A549 (cell line): ENCODE measurements at regions not wholly inside any gene's neighbourhood (a gene's known extent, or its start where the extent isn't known, plus 50 kb on each side); places are given as distances from the start of the nearest gene placed in this dataset.

Experiments used
- ATAC-seq, 2 experiments: fragments of 200-7000 bp in 1 of 2; fragments of >200 bp in 1 of 2; cut with Nextera tagmentation in 1 of 2; cut with Tn5 transposase in 1 of 2; 3 replicates each; pipeline versions ENCODE4 v1.8.0 to v1.9.1; 2018 to 2020; ENCODE audit warnings: mild to moderate bottlenecking in 1 of 2, moderate library complexity in 1 of 2
- CTCF ChIA-PET: fragments of 300-600 bp; sonication (Branson Sonifier 250); formaldehyde crosslinking; extraction: SDS; loops from one replicate; lab custom pipeline; 2021; ENCODE audit warnings: antibody characterized with exemption, inconsistent platforms; lab: Yijun Ruan, JAX
- POLR2A ChIA-PET: fragments of 350-600 bp; formaldehyde crosslinking; extraction: SDS; loops from one replicate; lab custom pipeline; 2021; ENCODE audit warnings: antibody characterized with exemption, inconsistent platforms; lab: Yijun Ruan, JAX
- DNase-seq, 2 experiments: peaks; one replicate each; pipeline versions ENCODE4 v3.0.0 to v3.0.0-alpha.2; 2011 to 2016; ENCODE audit warnings: low read depth in 1 of 2, low spot score in 1 of 2
- FAIRE-seq: peaks from 2 replicates; lab custom pipeline; 2011; peaks lifted over from hg19 to GRCh38; lab: Jason Lieb, UNC
- H3K27ac ChIP-seq, 2 experiments: fragments of >200 bp; sonication (Bioruptor Twin); formaldehyde crosslinking; 3 replicates each; pipeline ENCODE4 v1.5.1; 2016 to 2017
- H3K4me1 ChIP-seq: fragments of >200 bp; sonication (Bioruptor Twin); formaldehyde crosslinking; 3 replicates; pipeline ENCODE4 v1.6.1; 2016
- H3K4me2 ChIP-seq: fragments of >200 bp; sonication (Bioruptor Twin); formaldehyde crosslinking; 3 replicates; pipeline ENCODE4 v1.6.1; 2016
- H3K4me3 ChIP-seq: fragments of >200 bp; sonication (Bioruptor Twin); formaldehyde crosslinking; 3 replicates; pipeline ENCODE4 v1.5.1; 2016
- H3K9me3 ChIP-seq: fragments of >200 bp; sonication (Bioruptor Twin); formaldehyde crosslinking; 3 replicates; pipeline ENCODE4 v1.6.1; 2016
- BHLHE40 ChIP-seq: IDR thresholded peaks from 2 replicates; pipeline ENCODE4 v1.6.1; 2012; ENCODE audit warnings: low read depth, low read length, inconsistent platforms
- CEBPB ChIP-seq, 2 experiments: fragments of >200 bp in 1 of 2; sonication (Bioruptor Twin) in 1 of 2; formaldehyde crosslinking in 1 of 2; IDR thresholded peaks; 2 replicates each; pipeline ENCODE4 v1.6.1; 2012 to 2016
- CHD2 ChIP-seq: fragments of 150-350 bp; IDR thresholded peaks from 2 replicates; pipeline ENCODE4 v1.6.1; 2014; ENCODE audit warnings: low read length; ENCODE audit not compliant: partially characterized antibody
- EHMT2 ChIP-seq: fragments of 200-600 bp; sonication (generic); IDR thresholded peaks from 2 replicates; pipeline ENCODE4 v1.6.1; 2016; ENCODE audit warnings: antibody characterized with exemption, low read depth, mild to moderate bottlenecking, moderate library complexity
- EP300 ChIP-seq, 2 experiments: fragments of >200 bp; sonication (Bioruptor Twin); formaldehyde crosslinking; IDR thresholded peaks; 2 replicates in 1 of 2; 3 replicates in 1 of 2; pipeline ENCODE4 v1.6.1; 2016 to 2017
- FOSB ChIP-seq: fragments of 250-450 bp; sonication (Bioruptor Pico); IDR thresholded peaks from 2 replicates; pipeline ENCODE4 v1.5.0; 2020; ENCODE audit warnings: mild to moderate bottlenecking, moderate library complexity
- FOSL2 ChIP-seq, 2 experiments: fragments of 450-650 bp in 1 of 2; fragments of >200 bp in 1 of 2; sonication (Bioruptor Twin) in 1 of 2; formaldehyde crosslinking; IDR thresholded peaks; 2 replicates each; pipeline versions ENCODE4 v1.5.0 to v1.6.1; 2016 to 2020; ENCODE audit warnings: mild to moderate bottlenecking in 1 of 2, moderate library complexity in 1 of 2
- GATA3 ChIP-seq: IDR thresholded peaks from 2 replicates; pipeline ENCODE4 v1.6.1; 2012; ENCODE audit warnings: borderline replicate concordance
- HDAC2 ChIP-seq: fragments of 200-600 bp; sonication (generic); IDR thresholded peaks from 2 replicates; pipeline ENCODE4 v1.6.1; 2016
- HEYL ChIP-seq: fragments of 250-450 bp; sonication (Bioruptor Pico); IDR thresholded peaks from 2 replicates; pipeline ENCODE4 v1.8.0; 2021; ENCODE audit warnings: mild to moderate bottlenecking, moderate library complexity
- JUN ChIP-seq, 2 experiments: fragments of >200 bp; sonication (Bioruptor Twin); formaldehyde crosslinking; IDR thresholded peaks; 2 replicates in 1 of 2; 3 replicates in 1 of 2; pipeline ENCODE4 v1.6.1; 2016 to 2017
- JUNB ChIP-seq: fragments of >200 bp; sonication (Bioruptor Twin); formaldehyde crosslinking; IDR thresholded peaks from 2 replicates; pipeline ENCODE4 v1.6.1; 2016
- KDM1A ChIP-seq: fragments of 200-600 bp; sonication (generic); IDR thresholded peaks from 2 replicates; pipeline ENCODE4 v1.6.1; 2016; ENCODE audit warnings: low read depth, mild to moderate bottlenecking
- MAFK ChIP-seq: fragments of 450-650 bp; IDR thresholded peaks from 2 replicates; pipeline ENCODE4 v1.6.1; 2014; ENCODE audit not compliant: partially characterized antibody
- MYC ChIP-seq: IDR thresholded peaks from 2 replicates; pipeline ENCODE4 v1.6.1; 2012; ENCODE audit warnings: mild to moderate bottlenecking, inconsistent platforms, low read length, improper control_type of control experiment, borderline replicate concordance
- NPAS2 ChIP-seq: fragments of 250-450 bp; sonication (Bioruptor Pico); IDR thresholded peaks from 2 replicates; pipeline ENCODE4 v1.8.0; 2022; ENCODE audit warnings: mild to moderate bottlenecking, moderate library complexity, borderline replicate concordance
- RAD21 ChIP-seq, 2 experiments: fragments of >200 bp in 1 of 2; sonication (Bioruptor Twin) in 1 of 2; formaldehyde crosslinking in 1 of 2; IDR thresholded peaks in 1 of 2; conservative IDR thresholded peaks in 1 of 2; 2 replicates in 1 of 2; 3 replicates in 1 of 2; pipeline ENCODE4 v1.6.1; 2012 to 2018; ENCODE audit warnings: inconsistent platforms in 1 of 2
- RARB ChIP-seq: fragments of 250-450 bp; sonication (Bioruptor Pico); IDR thresholded peaks from 2 replicates; pipeline ENCODE4 v1.8.0; 2021; ENCODE audit warnings: mild to moderate bottlenecking, moderate library complexity
- SREBF2 ChIP-seq: fragments of 450-650 bp; IDR thresholded peaks from 2 replicates; pipeline ENCODE4 v1.6.1; 2014; ENCODE audit warnings: mild to moderate bottlenecking, moderate library complexity
- TP53 ChIP-seq: fragments of 250-450 bp; sonication (Bioruptor Pico); IDR thresholded peaks from 2 replicates; pipeline ENCODE4 v1.5.0; 2021; ENCODE audit warnings: mild to moderate bottlenecking, moderate library complexity
- ZC3H11A ChIP-seq: fragments of 450-650 bp; IDR thresholded peaks from 2 replicates; pipeline ENCODE4 v1.6.1; 2014; ENCODE audit warnings: antibody characterized with exemption, mild to moderate bottlenecking
- ZFP36 ChIP-seq: fragments of 450-650 bp; IDR thresholded peaks from 2 replicates; pipeline ENCODE4 v1.6.1; 2014; ENCODE audit warnings: borderline replicate concordance; ENCODE audit not compliant: partially characterized antibody
- ZNF302 ChIP-seq: fragments of 250-450 bp; sonication (Bioruptor Pico); IDR thresholded peaks from 2 replicates; pipeline ENCODE4 v1.9.0; 2021; ENCODE audit warnings: inconsistent platforms, mild to moderate bottlenecking, moderate library complexity
- ZSCAN20 ChIP-seq: fragments of 250-450 bp; sonication (Bioruptor Pico); IDR thresholded peaks from 2 replicates; pipeline ENCODE4 v1.8.0; 2022; ENCODE audit warnings: mild to moderate bottlenecking, moderate library complexity
- WGBS: methylation state at CpG from one replicate; pipeline ENCODE4 v1.1.6; 2017; ENCODE audit errors: missing lambda C conversion rate; 5-methylcytosine and 5-hydroxymethylcytosine counted together
- TF ChIP-seq, protein P1 (sequence below): fragments of 150-350 bp; IDR thresholded peaks from 2 replicates; pipeline ENCODE4 v1.6.1; 2014; ENCODE audit warnings: low read depth, mild to moderate bottlenecking, low read length
- TF ChIP-seq, protein P2 (sequence below): IDR thresholded peaks from 2 replicates; pipeline ENCODE4 v1.6.1; 2012
- TF ChIP-seq, protein P3 (sequence below): fragments of 250-450 bp; sonication (Bioruptor Pico); IDR thresholded peaks from 2 replicates; pipeline ENCODE4 v1.5.0; 2020; ENCODE audit warnings: low read depth, mild to moderate bottlenecking, moderate library complexity
- TF ChIP-seq, protein P4 (sequence below): fragments of 450-650 bp; IDR thresholded peaks from 2 replicates; pipeline ENCODE4 v1.6.1; 2014; ENCODE audit warnings: antibody characterized with exemption

DNA sequence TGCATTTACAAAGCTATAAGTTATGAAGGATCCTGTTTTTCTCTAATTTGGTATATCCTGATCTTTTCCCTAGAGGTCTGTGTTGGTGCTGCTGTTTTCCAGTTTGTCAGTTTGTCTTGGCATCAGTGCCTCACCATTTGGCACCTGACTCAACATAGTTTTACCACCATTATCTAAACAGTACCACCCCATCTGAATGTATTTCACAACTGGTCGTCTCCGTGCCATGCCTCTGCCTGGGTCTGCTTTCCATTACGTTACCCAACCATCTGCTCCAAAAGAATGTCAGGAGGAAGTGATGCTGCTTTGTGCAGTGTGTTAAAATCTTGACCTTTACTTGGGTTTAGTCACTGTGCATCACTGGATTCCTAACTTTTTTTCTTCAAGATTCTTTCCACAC lies 129.3 kb upstream of the RASSF8 start:
- H3K4me3 ChIP-seq = no peak overlapping the region
- TF ChIP-seq EP300 (IDR thresholded peaks at IDR 0.05) = peak in 1 of 2 experiments; percentile 44; a peak in 2 of 5 replicates
- TF ChIP-seq RAD21 (conservative IDR thresholded peaks at IDR 0.05 in 1 of 2, IDR thresholded peaks at IDR 0.05 in 1 of 2) = 0 out of 5 replicates have a peak, but pooled peaks of 1 of the 2 experiments have one; percentile 13
- TF ChIP-seq FOSL2 (IDR thresholded peaks at IDR 0.05) = no peak
- TF ChIP-seq FOSL2 (CRISPR knock-in tag; IDR thresholded peaks at IDR 0.05) = peak; percentile 65
- no peak for TF ChIP-seq ZSCAN20
- peak; percentile 33; the same call in 1 of the 2 replicates for TF ChIP-seq GATA3
- TF ChIP-seq JUNB = peak; percentile 41
- TF ChIP-seq RARB (CRISPR knock-in tag) = no peak
- no peak for TF ChIP-seq HEYL
- TF ChIP-seq EHMT2 = no peak
- TF ChIP-seq, protein P1, sequence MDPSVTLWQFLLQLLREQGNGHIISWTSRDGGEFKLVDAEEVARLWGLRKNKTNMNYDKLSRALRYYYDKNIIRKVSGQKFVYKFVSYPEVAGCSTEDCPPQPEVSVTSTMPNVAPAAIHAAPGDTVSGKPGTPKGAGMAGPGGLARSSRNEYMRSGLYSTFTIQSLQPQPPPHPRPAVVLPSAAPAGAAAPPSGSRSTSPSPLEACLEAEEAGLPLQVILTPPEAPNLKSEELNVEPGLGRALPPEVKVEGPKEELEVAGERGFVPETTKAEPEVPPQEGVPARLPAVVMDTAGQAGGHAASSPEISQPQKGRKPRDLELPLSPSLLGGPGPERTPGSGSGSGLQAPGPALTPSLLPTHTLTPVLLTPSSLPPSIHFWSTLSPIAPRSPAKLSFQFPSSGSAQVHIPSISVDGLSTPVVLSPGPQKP = no peak
- peak; percentile 53 to 59; a peak in 2 of 4 replicates for TF ChIP-seq CEBPB (IDR thresholded peaks at IDR 0.05)
- ChIA-PET CTCF (no interaction called here), POLR2A (interaction anchor here (0.9 kb wide), 1 partner anchor 129 kb away, joined by 3 read pairs; the partner anchor contains the start of gene RASSF8)
- H3K9me3 ChIP-seq = no peaks in the 10 kb centered on the region
- no peak overlapping the region for H3K27ac ChIP-seq
- peak; percentile 81 to 91 for ATAC-seq
- H3K4me2 ChIP-seq = peak overlapping the region; percentile 37; the same call in 2 of the 3 replicates
- whole genome bisulfite sequencing = 2% methylated on average over 3 of the region's 3 CpGs
- peak; percentile 11 to 77 for DNase-seq
- no peak for FAIRE-seq
- H3K4me1 ChIP-seq = peaks cover 19% of the 10 kb centered on the region

DNA sequence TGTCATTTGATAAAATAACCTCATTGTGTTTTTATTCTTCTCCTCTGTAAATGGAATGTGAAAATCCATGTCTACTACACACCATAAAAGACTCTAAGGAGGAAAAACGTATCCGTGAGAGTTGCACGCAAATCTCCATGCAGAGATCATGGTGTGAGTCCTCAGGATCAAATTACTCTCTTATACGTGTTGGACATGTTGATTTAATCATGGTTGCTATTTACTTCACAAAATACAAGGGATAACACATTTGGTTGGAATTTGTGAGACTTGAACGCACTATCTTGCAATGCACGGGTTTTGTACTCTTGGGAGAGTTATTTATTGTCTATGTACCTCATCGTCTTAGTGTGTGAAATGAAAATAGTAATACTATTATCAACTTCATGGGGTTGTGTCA lies 128.0 kb upstream of the RASSF8 start:
- no peak overlapping the region for H3K27ac ChIP-seq
- H3K4me2 ChIP-seq = no peak overlapping the region
- no peak for TF ChIP-seq SREBF2
- TF ChIP-seq, protein P2, sequence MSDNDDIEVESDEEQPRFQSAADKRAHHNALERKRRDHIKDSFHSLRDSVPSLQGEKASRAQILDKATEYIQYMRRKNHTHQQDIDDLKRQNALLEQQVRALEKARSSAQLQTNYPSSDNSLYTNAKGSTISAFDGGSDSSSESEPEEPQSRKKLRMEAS = no peak
- no peak for TF ChIP-seq MYC
- TF ChIP-seq JUN (IDR thresholded peaks at IDR 0.05) = no peak
- TF ChIP-seq HEYL = no peak
- ATAC-seq = no peak
- no peak overlapping the region for H3K4me3 ChIP-seq
- ChIA-PET POLR2A (interaction anchor here (0.9 kb wide), 1 partner anchor 128 kb away, joined by 3 read pairs; the partner anchor contains the start of gene RASSF8), CTCF (no interaction called here)
- H3K9me3 ChIP-seq = no peaks in the 10 kb centered on the region
- H3K4me1 ChIP-seq = peaks cover 19% of the 10 kb centered on the region
- DNase-seq = no peak
- no peak for FAIRE-seq
- WGBS = 58% methylated on average over 7 of the region's 7 CpGs

DNA sequence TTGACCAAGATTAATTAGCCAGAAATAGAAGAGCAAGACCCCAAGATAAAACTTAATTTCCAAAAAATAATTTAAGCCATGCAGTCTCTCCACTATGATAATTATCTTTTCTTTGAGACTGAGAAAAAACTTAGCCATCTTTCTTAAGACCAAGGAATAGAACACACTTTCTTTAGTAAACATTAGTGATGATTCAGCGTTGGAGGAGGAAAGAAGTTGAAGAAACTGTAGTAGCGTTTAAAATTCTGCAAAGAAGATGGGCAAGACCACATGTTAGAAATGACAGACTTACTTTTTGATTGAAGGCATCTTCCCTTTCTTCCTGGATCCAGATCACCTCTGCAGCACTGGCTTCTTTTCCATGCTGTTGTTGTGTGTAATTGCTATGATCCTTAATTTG lies 124.8 kb upstream of the RASSF8 start:
- no peak overlapping the region for H3K4me3 ChIP-seq
- H3K9me3 ChIP-seq = peaks cover 3% of the 10 kb centered on the region; the same call in 1 of the 3 replicates
- no peak for DNase-seq
- 41% methylated on average over 2 of the region's 2 CpGs for WGBS
- TF ChIP-seq HDAC2 (no peak), MAFK (peak; percentile 25), KDM1A (no peak)
- ChIA-PET CTCF (no interaction called here), POLR2A (no interaction called here)
- FAIRE-seq = no peak
- no peak for ATAC-seq
- H3K4me2 ChIP-seq = no peak overlapping the region
- peaks cover 11% of the 10 kb centered on the region for H3K4me1 ChIP-seq
- H3K27ac ChIP-seq = no peak overlapping the region

DNA sequence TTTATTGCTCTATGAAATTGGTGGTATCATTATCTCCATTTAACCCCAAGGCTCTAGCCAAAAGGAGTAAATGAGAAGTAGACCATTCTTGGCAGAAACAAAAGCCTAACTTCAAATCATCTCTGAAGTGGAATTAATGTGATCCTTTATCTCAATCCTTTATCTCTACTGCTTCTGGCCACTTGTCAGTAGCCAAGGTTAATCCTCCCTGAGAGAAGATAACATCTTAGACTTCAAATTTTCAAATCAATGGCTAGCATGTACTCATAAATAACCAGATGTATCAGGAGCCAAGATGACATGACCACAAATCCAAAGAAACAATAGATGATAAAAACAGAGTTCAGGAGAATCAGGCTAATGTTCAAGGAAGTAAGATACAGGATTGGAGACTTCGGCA lies 123.1 kb upstream of the RASSF8 start:
- FAIRE-seq = peak; percentile 74
- ATAC-seq = no peak
- 66% methylated on average over 1 of the region's 1 CpG for WGBS
- POLR2A ChIA-PET = no interaction called here
- CTCF ChIA-PET = interaction anchor here (0.6 kb wide), 1 partner anchor 14 kb away, joined by 3 read pairs; no protein-coding TSS in a partner anchor
- no peak overlapping the region for H3K4me3 ChIP-seq
- H3K27ac ChIP-seq = no peak overlapping the region
- H3K4me1 ChIP-seq = peaks cover 8% of the 10 kb centered on the region; the same call in 2 of the 3 replicates
- DNase-seq = no peak
- peaks cover 3% of the 10 kb centered on the region; the same call in 1 of the 3 replicates for H3K9me3 ChIP-seq
- no peak overlapping the region for H3K4me2 ChIP-seq
- no peak for TF ChIP-seq CEBPB (IDR thresholded peaks at IDR 0.05)
- TF ChIP-seq FOSB (CRISPR knock-in tag) = no peak
- no peak for TF ChIP-seq TP53
- TF ChIP-seq ZNF302 = no peak
- TF ChIP-seq, protein P3, sequence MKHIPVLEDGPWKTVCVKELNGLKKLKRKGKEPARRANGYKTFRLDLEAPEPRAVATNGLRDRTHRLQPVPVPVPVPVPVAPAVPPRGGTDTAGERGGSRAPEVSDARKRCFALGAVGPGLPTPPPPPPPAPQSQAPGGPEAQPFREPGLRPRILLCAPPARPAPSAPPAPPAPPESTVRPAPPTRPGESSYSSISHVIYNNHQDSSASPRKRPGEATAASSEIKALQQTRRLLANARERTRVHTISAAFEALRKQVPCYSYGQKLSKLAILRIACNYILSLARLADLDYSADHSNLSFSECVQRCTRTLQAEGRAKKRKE (CRISPR knock-in tag) = no peak
- TF ChIP-seq ZC3H11A = no peak
- TF ChIP-seq, protein P4, sequence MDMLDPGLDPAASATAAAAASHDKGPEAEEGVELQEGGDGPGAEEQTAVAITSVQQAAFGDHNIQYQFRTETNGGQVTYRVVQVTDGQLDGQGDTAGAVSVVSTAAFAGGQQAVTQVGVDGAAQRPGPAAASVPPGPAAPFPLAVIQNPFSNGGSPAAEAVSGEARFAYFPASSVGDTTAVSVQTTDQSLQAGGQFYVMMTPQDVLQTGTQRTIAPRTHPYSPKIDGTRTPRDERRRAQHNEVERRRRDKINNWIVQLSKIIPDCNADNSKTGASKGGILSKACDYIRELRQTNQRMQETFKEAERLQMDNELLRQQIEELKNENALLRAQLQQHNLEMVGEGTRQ = no peak
- TF ChIP-seq CHD2 = no peak
- TF ChIP-seq ZFP36 = no peak
- TF ChIP-seq KDM1A = no peak
- TF ChIP-seq BHLHE40 = no peak
- TF ChIP-seq NPAS2 = no peak
